Endodermal cell (in vitro differentiated cells): ENCODE measurements at regions not wholly inside any gene's neighbourhood (a gene's known extent, or its start where the extent isn't known, plus 50 kb on each side); places are given as distances from the start of the nearest gene placed in this dataset.
"Not testable (repeated sequence)": the region's sequence is repeated elsewhere in the genome, so short reads cannot be mapped to it uniquely, and the experiment has no call there.

Experiments used
- DNase-seq: peaks from one replicate; pipeline ENCODE4 v3.0.0-alpha.2; 2017
- H3K27ac ChIP-seq: 2 replicates; pipeline ENCODE4 v1.5.1; 2013; ENCODE audit warnings: mild to moderate bottlenecking, low read depth, low read length, moderate library complexity
- H3K27me3 ChIP-seq: 2 replicates; pipeline ENCODE4 v1.6.1; 2013; ENCODE audit warnings: mild to moderate bottlenecking, low read length, moderate library complexity; ENCODE audit not compliant: insufficient read depth, control insufficient read depth, poor library complexity, severe bottlenecking
- H3K36me3 ChIP-seq: 2 replicates; pipeline ENCODE4 v1.7.0; 2013; ENCODE audit warnings: mild to moderate bottlenecking, low read length, moderate library complexity; ENCODE audit not compliant: control insufficient read depth, insufficient read depth
- H3K4me1 ChIP-seq: one replicate; pipeline ENCODE4 v1.7.0; 2013; ENCODE audit warnings: low read length; ENCODE audit not compliant: control insufficient read depth, insufficient read depth
- H3K4me3 ChIP-seq: 2 replicates; pipeline ENCODE4 v1.5.1; 2013; ENCODE audit warnings: mild to moderate bottlenecking, low read length, moderate library complexity
- H3K9ac ChIP-seq: 2 replicates; pipeline ENCODE4 v1.6.1; 2013; ENCODE audit warnings: mild to moderate bottlenecking, low read length, moderate library complexity; ENCODE audit not compliant: poor library complexity, severe bottlenecking; ENCODE audit errors: extremely low read depth
- H3K9me3 ChIP-seq: 2 replicates; pipeline ENCODE4 v1.6.1; 2013; ENCODE audit warnings: mild to moderate bottlenecking, low read length, moderate library complexity; ENCODE audit not compliant: control insufficient read depth
- H3K27ac Mint-ChIP-seq: 2 replicates; pipeline ENCODE4 v1.8.0; 2020; ENCODE audit warnings: mixed read lengths
- H3K27me3 Mint-ChIP-seq: 2 replicates; pipeline ENCODE4 v1.8.0; 2021; ENCODE audit warnings: mild to moderate bottlenecking, mixed read lengths; ENCODE audit not compliant: insufficient read depth
- H3K36me3 Mint-ChIP-seq: 2 replicates; pipeline ENCODE4 v1.8.0; 2020; ENCODE audit warnings: low read depth, mixed read lengths
- H3K4me1 Mint-ChIP-seq: 2 replicates; pipeline ENCODE4 v1.8.0; 2020; ENCODE audit warnings: mixed read lengths
- H3K4me3 Mint-ChIP-seq: 2 replicates; pipeline ENCODE4 v1.8.0; 2020; ENCODE audit warnings: mild to moderate bottlenecking, moderate library complexity, mixed read lengths
- H3K9me3 Mint-ChIP-seq: 2 replicates; pipeline ENCODE4 v1.8.0; 2020; ENCODE audit warnings: mild to moderate bottlenecking, mixed read lengths
- CTCF ChIP-seq: fragments of 200-600 bp; sonication (generic); conservative IDR thresholded peaks from 2 replicates; pipeline ENCODE4 v1.5.0; 2021; ENCODE audit warnings: antibody characterized with exemption, mild to moderate bottlenecking
- WGBS, 2 experiments: methylation state at CpG; one replicate each; pipeline versions ENCODE4 v1.1.5 to v1.1.7; 2013; ENCODE audit warnings: missing lambda C conversion rate in 2 of 2, mixed read lengths in 1 of 2; ENCODE audit not compliant: insufficient coverage in 1 of 2, insufficient read length in 1 of 2; 5-methylcytosine and 5-hydroxymethylcytosine counted together

DNA sequence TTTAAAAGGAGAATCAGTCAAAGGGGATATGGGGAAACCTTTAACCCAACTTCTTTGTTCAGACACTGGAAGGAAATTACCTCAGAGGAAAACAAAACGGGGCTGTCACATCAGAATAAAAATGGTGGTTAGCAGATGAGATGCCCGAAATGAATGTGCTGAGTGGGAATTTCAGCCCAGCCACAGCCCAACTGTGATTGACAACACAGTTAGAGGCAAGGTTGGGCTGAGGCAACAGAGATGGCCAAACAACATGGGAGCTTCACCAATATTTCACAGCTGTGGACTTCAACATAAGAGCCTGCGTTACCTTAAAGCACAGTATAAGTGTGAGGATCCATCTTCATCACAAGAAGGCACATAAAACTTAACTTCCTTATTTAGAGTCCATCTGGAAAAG, 133.5 kb upstream of the PTPRZ1 start:
- no peak for TF ChIP-seq CTCF
- no peaks in the 10 kb centered on the region for H3K4me1 ChIP-seq
- no peak overlapping the region for H3K9ac ChIP-seq
- no peaks in the 10 kb centered on the region for H3K9me3 ChIP-seq
- no peaks in the 10 kb centered on the region for H3K27me3 ChIP-seq
- Mint-ChIP-seq H3K36me3 (no peaks in the 10 kb centered on the region), H3K9me3 (no peaks in the 10 kb centered on the region), H3K4me3 (no peak overlapping the region), H3K27me3 (no peaks in the 10 kb centered on the region), H3K4me1 (peaks cover 6% of the 10 kb centered on the region), H3K27ac (no peak overlapping the region)
- H3K4me3 ChIP-seq, result no peak overlapping the region
- H3K27ac ChIP-seq, result no peak overlapping the region
- DNase-seq, result no peak
- 43 to 58% methylated on average over 2 to 3 of the region's 3 CpGs for WGBS, 2 experiments
- H3K36me3 ChIP-seq, result no peaks in the 10 kb centered on the region

- Mint-ChIP-seq H3K4me1 (no peaks in the 10 kb centered on the region), H3K36me3 (peaks cover 5% of the 10 kb centered on the region), H3K27ac (no peak overlapping the region), H3K4me3 (no peak overlapping the region), H3K27me3 (no peaks in the 10 kb centered on the region), H3K9me3 (peaks cover 33% of the 10 kb centered on the region)
- DNase-seq, result no peak
- Histone ChIP-seq H3K4me3 (no peak overlapping the region), H3K9me3 (peaks cover 27% of the 10 kb centered on the region), H3K9ac (no peak overlapping the region), H3K4me1 (no peaks in the 10 kb centered on the region), H3K36me3 (no peaks in the 10 kb centered on the region), H3K27ac (no peak overlapping the region), H3K27me3 (no peaks in the 10 kb centered on the region)
- TF ChIP-seq CTCF, result no peak
These were observed 142.1 kb upstream of the PTPRZ1 start for GRCh38 chr7:121730869-121731268.

DNA sequence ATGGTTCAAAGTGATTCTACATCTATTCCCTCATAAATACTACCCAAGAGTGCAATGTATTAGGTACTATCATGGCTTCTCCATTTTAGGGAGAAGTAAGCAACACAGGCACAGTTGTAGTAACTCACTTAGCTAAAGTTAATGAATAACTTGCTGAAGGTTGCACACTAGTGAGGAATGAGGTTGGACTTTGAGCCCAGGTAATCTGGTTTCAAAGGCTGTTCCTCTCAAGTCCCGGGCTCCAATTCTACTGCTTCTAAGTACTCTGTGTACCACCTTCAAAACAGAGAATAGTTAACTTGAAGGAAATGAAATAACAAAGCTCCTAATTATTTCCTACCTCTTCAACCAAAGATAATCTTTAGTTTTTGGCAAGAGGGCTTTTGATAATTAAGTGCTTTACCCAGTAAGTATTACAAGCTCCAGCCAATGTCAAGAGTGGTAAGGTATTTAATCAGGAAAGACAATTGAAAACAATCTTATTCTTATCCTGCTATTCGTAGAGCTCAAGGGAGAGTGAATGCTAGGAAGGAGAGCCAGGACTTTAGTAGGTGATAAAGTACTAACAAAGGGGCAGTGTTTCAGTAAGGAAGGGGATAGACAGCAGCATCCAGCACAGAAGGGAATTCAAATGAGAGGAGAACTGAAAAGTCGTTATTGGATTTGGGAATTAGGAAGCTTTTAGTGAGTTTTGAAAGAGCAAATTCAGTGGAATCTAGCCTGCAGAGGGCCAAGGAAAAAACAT, 158.2 kb upstream of the PTPRZ1 start:
- TF ChIP-seq CTCF, result no peak
- H3K36me3 ChIP-seq, result no peaks in the 10 kb centered on the region
- H3K27ac ChIP-seq, result peak overlapping the region; percentile 11
- H3K9ac ChIP-seq, result peak overlapping the region; percentile 11
- no peaks in the 10 kb centered on the region for H3K27me3 ChIP-seq
- no peaks in the 10 kb centered on the region for H3K9me3 ChIP-seq
- Mint-ChIP-seq H3K4me3 (peak overlapping the region; percentile 4), H3K27ac (peak overlapping the region; percentile 77), H3K27me3 (no peaks in the 10 kb centered on the region), H3K4me1 (peaks cover 14% of the 10 kb centered on the region), H3K9me3 (peaks cover 13% of the 10 kb centered on the region), H3K36me3 (no peaks in the 10 kb centered on the region)
- 39 to 51% methylated on average over 3 of the region's 3 CpGs for WGBS, 2 experiments
- H3K4me1 ChIP-seq, result peaks cover 10% of the 10 kb centered on the region
- H3K4me3 ChIP-seq, result peak overlapping the region; percentile 61
- no peak for DNase-seq

DNA sequence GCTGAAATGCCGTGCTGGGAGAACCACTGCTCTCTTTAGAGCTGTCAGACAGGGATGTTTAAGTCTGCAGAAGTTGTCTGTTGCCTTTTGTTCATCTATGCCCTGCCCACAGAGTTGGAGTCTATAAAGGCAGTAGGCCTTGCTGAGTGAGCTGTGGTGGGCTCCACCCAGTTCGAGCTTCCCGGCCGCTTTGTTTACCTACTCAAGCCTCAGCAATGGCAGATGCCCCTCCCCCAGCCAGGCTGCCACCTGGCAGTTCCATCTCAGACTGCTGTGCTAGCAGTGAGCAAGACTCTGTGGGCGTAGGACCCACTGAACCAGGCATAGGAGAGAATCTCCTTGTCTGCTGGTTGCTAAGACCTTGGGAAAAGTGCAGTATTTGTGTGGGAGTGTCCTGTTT, 160.0 kb upstream of the PTPRZ1 start:
- H3K27ac ChIP-seq, H3K4me3 ChIP-seq, H3K36me3 ChIP-seq, H3K27me3 Mint-ChIP-seq, H3K9me3 ChIP-seq, H3K9ac ChIP-seq, H3K4me3 Mint-ChIP-seq, H3K27me3 ChIP-seq, H3K36me3 Mint-ChIP-seq: not testable (repeated sequence)
- peak overlapping the region; percentile 71 for H3K27ac Mint-ChIP-seq
- 76 to 80% methylated on average over 1 to 5 of the region's 5 CpGs for WGBS, 2 experiments
- peaks cover 10% of the 10 kb centered on the region for H3K4me1 ChIP-seq
- peak; percentile 49 for DNase-seq
- peaks cover 13% of the 10 kb centered on the region for H3K9me3 Mint-ChIP-seq
- H3K4me1 Mint-ChIP-seq, result peaks cover 16% of the 10 kb centered on the region
